ENCODE measurements at regions not wholly inside any gene's neighbourhood (a gene's known extent, or its start where the extent isn't known, plus 50 kb on each side); places are given as distances from the start of the nearest gene placed in this dataset.

DNA sequence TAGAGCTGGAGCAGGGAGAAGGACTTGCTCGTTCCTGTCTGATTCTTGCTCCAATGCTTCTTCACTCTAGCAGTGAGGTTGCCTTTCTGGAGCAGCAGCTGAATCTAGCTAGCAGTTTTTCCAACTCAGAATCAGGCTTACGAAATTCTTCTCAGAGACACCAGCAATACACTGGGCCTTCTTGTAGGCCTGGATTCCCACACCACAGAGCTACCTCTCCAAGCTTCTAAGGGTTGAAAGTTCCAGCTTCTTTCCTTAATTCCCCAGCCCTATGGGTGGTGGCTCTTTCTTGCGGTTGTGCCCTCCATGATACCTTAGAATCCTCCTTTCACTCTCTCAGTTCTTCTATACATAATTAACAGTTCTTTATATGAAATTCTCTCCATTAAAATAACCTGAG lies 586.6 kb downstream of the INHBA start:
- TF ChIP-seq, protein P1, sequence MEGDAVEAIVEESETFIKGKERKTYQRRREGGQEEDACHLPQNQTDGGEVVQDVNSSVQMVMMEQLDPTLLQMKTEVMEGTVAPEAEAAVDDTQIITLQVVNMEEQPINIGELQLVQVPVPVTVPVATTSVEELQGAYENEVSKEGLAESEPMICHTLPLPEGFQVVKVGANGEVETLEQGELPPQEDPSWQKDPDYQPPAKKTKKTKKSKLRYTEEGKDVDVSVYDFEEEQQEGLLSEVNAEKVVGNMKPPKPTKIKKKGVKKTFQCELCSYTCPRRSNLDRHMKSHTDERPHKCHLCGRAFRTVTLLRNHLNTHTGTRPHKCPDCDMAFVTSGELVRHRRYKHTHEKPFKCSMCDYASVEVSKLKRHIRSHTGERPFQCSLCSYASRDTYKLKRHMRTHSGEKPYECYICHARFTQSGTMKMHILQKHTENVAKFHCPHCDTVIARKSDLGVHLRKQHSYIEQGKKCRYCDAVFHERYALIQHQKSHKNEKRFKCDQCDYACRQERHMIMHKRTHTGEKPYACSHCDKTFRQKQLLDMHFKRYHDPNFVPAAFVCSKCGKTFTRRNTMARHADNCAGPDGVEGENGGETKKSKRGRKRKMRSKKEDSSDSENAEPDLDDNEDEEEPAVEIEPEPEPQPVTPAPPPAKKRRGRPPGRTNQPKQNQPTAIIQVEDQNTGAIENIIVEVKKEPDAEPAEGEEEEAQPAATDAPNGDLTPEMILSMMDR (IDR thresholded peaks at IDR 0.05), result no peak
- no peak for TF ChIP-seq POLR2A (IDR thresholded peaks at IDR 0.05)
